HG02970 (cell line): ENCODE measurements at regions not wholly inside any gene's neighbourhood (a gene's known extent, or its start where the extent isn't known, plus 50 kb on each side); places are given as distances from the start of the nearest gene placed in this dataset.

Experiments used
- ATAC-seq: cut with Tn5 transposase; IDR thresholded peaks from one replicate; pipeline ENCODE4 v1.9.1; 2021; ENCODE audit warnings: mild to moderate bottlenecking, moderate library complexity, moderate number of reproducible peaks; ENCODE audit not compliant: unreplicated experiment, low FRiP score

DNA sequence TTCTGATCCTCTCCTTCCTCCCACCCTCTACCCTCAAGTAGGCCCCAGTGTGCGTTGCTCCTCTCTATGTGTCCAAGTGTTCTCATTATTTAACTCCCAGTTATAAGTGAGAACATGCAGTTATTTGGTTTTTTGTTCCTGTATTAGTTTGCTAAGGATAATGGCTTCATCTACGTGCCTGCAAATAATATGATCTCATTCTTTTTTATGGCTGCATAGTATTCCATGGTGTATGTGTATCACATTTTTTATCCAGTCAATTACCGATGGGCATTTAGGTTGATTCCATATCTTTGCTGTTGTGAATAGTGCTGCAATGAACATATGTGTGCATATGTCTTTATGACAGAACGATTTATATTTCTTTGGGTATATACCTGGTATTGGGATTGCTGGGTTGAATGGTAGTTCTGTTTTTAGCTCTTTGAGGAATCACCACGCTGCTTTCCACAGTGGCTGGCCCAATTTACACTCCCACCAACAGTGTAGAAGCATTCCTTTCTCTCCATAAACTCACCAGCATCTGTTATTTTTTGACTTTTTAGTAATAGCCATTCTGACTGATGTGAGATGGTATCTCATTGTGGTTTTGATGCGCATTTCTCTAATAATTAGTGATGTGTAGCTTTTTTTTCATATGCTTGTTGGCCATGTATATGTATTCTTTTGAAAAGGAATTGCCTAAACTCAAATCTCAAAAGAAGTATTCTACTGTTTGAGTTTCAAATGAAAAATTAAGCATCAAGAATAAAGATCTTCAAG, 116.9 kb downstream of the ETS2 start:
- no peak for ATAC-seq

DNA sequence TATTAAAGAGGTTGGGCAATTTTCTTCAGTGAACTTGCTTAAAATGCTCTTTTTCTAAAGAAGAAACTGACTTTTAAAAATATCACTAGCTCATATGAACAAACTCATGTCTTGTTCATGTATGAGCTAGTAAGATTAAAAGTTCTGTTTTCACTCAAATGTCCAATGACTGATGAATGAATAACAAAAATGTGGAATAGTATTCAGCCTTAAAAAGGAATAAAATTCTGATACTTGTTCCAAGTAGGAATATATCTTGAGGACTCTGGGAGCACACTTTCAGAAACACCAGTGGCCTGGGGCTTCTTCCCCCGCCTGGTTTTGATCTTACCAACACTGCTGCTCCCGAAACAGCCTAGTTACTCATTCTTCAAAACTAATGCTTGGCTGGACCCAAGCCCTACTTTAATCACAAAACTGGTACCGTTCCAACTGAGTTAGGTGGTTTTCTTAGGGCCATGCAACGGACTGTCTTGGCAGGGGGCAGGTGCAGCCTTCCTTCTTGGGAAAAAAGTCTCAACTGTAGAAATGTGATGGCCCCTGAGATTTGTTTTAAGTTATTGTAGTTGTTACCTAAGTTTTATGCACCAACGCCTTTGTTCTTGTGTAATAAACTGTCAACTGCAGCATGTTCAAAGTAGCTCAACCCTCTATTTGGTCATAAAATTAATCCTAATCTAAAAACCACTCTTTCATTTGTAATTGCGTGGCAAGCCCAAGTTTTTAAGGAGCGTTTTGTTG, 116.0 kb downstream of the ETS2 start:
- no peak for ATAC-seq

DNA sequence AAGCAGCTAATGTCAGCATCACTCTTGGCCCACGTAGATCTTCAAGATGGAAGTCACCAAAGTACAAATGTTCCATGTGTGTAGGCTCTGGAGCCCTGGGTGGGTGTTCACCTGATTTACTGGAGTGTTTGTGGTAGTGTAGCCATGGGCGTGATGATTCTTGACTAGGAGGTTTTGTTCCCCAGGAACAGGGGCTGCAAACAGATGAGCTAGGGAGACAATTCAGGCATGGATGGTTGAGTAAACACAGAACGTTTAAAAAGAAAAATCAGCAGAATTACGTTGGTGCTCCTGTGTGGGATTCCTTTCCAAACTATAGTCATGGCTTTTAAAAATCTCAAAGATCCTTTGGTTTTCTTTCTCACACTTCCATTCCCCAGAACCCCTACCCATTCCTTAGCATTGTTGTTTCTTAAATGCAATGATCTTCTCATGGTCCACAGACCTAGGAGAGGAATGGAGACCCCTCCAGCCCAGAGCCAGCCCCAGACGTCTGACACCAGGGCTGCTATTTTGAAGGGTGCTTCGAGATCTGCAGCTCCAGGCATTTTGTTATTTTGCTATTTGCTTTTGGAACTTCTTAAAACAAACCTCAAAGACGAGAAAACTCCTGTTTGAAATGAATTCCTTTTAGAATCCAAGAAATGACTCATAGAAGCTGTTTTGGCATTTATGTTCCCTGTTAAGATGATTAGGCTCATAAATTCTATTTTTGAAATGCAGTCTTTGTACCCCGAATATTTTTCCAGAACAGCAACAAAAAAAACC, 115.1 kb downstream of the ETS2 start:
- no peak for ATAC-seq

DNA sequence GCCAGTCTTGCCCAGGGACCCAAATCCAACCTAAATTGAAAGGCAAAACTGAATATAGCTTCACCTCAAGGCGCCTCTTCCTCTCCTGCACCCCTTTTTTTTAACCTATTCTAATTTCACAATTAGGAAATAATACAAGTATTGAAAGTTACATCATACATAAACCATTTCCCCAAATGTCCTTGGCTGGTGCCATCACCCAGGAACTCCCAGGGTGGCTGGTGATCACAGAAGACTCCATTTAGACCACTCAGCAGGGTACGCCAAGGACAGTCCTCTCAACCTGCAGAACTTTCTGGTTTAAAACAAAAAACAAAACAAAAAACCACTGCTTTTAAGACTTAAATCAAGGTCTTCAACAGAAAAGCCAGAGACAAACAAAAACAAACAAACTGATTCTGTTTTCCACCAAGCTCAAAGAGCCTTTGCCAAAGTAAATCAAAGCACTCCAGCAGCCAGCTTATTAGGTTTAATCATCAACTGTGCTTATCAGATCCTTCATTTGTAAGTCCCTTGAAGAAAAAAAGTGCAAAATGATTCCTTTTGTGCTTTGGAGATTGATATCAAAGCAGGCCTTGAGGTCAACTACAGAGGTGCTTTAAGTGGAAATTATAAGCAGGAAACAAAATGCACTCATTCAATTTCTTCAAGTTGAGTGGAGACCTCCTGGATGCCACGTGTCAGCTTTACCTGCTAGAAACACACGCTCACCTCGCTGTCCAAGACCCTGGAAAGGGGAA, 113.0 kb downstream of the ETS2 start:
- no peak for ATAC-seq

DNA sequence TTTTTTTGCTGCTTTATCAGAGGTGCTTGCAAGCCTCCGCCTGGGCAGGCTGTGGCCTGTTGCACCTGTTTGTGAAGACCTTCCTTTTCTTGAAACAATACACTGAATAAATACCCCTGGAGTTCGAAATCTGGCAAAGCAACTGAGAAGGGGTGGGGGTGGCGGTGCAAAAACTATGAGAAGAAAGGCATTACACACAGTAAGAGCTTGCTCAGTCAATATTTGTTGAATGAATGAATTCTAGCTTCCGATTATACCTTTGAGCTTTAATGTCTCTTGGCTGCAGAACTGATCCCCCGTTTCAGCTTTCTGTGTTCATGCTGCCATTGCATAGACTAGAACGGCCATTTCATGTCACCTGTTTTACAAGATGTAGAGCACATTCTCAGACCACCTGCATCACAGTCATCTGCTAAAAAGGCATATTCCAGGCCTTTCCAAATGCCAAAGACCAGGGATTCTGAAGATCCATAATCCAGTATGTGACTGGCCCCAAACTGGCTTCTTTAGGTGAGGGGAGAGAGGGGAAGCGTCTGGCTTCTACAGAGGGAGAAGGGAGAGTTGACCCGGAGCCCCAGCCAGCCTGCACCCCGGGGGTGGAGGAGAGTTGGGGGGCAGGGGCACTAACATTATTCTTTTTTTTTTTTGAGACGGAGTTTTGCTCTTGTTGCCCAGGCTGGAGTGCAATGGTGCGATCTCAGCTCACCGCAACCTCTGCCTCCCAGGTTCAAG, 111.5 kb downstream of the ETS2 start:
- ATAC-seq = no peak

DNA sequence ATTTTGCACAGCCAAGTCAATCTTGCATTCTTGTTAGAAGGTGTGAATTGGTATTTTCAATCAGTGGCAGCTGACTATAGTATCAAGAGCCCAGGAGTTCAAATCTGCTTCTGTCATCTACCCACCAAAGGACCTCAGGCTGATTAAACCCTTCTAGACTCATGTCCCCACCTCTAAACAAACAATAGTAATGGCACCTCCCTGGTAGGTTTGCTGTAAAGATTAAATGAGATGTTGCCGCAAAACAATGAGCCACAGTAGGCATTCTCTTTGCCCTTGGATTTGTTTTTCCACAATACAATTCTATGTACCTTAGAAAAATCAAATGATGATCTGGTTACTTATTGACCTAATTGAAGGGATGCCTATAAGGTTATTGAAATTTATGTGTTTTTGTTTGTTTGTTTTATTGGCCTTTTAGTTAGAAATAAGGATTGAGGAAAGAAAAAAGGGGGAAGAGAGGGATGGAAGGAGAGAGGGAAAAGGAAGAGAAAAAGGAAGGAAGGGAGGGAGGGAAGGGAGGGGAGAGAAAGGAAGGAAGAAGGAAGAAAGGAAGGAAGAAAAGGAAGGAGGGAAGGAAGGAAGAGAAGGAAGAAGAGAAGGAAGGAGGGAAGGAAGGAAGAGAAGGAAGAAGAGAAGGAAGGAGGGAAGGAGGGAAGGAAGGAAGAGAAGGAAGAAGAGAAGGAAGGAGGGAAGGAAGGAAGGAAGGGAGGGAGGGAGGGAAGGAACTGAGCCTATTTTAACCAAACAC, 110.7 kb downstream of the ETS2 start:
- no peak for ATAC-seq

DNA sequence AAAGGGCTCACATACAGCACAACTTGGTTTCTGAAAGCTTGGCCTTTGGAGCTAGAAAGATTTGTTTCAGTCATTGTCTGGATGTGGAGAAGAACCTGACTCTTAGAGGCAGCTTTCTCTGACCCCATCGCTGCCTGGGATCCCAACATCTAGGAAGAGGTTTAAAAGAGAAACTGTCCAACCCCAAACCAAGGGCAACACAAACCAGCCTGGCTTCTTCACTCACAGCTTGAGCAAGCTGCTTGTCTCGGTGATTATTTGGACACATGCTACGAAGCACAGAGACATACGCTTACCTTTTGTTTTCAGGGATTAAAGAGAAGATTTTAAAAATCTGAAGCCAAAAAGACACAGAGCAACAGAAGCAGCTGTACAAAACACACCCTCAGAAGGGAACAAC, 109.8 kb downstream of the ETS2 start:
- ATAC-seq = no peak

DNA sequence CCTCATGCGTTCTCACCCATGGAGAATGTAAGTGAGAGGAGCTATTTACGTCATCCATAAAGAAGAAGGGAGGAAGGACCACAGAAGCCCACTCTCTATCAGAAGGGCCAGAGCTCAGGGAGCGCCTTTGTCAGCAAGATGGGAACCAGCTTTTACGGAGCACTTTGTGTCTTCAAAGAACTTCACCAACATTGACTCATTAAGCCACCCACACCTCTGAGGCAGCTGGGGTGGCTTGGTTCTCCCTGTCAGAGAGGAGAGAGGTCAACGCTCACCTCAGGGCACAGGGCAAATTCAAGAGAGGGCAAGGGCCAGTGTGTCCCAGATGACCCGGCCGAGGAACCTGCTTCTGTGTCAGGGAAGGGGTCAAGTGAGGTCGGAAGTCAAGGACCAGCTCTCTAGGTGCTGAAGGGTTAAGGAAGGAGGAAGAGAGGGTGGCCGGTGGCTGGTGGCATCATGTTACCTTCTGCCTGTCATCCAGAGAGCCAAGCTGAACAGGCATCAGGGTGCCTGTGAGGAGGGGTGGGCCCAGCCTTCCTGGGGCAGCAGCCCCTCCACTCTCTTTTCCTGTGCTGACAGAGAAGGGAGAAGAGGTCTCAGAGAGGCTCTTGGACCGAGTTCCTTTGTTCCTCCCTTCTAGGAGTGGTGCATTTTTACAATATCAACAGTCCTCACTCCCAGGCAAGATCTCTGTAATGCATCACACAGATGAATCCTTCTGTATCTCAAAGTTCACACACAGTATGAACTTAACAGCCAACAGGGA, 109.0 kb downstream of the ETS2 start:
- no peak for ATAC-seq

DNA sequence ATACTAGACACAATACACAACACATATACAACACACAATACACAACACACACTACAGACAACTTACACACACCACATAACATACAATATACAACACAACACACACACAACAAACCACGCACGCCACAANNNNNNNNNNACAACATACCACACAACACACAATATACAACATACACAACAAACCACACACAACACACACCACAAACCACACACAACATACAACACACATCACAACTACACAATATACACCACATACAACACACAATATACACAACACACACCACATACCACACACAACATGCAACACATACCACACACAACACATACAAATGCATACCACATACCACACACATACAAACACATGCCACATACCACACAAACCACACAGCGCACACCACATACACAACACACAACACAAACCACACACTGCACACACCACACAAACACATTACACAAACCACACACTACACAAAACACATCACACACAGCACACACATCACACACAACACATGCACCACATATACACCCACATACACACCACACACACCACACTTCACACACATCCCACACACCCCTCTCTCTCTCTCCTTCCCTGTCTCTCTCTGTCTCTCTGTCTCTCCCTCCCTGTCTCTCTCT, 108.3 kb downstream of the ETS2 start:
- no peak for ATAC-seq

DNA sequence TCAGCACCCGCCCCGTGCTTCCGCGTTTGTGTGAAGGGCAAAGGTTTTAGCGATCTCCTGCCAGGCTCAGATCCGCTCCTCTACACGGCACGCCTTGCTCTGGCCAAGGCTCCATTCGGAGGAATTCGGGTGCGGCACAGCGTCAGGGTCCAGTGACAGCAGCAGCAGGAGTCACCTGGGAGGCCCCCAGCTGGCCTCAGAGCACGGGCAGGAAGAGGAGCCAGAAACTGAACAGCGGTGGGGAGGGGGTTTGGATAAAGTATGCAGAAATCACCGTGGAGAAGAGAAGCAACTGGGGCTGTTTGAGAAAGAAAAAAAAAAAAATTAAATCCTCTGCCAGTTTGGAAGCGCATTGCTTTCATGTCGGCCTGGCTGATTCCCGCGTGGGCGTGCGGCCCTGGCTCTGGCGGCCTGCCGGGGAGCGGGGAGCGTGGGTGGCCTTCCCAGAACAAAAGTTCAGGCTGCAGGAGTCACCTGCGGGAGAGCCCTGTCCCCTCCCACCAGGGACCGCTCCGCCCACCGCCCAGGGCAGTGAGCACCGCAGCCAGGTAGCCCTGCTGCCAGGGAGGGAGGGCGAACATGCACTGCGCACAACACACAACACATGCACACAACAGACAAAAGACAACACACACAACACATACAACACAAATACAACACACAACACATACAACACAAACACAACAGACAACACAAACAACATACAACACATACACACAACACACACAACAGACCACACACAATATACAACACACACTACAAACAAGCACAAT, 107.6 kb downstream of the ETS2 start:
- no peak for ATAC-seq

DNA sequence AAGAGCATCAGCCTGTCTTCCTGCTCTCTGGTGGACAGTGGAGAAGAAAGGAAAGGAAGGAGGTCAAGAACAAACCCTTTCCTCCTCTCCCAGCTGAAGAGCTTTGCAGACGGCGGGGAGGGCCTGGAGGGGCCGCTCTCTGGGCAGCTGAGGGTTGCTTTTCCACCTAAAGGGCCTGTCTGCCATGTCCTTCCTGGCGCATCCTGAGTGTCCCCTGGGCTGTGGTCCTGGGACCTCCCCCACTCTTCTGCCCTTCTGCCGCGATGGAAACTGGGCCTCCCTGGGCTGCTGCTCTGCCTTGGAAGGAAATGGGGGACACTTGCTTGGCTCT, 107.0 kb downstream of the ETS2 start:
- ATAC-seq = no peak

DNA sequence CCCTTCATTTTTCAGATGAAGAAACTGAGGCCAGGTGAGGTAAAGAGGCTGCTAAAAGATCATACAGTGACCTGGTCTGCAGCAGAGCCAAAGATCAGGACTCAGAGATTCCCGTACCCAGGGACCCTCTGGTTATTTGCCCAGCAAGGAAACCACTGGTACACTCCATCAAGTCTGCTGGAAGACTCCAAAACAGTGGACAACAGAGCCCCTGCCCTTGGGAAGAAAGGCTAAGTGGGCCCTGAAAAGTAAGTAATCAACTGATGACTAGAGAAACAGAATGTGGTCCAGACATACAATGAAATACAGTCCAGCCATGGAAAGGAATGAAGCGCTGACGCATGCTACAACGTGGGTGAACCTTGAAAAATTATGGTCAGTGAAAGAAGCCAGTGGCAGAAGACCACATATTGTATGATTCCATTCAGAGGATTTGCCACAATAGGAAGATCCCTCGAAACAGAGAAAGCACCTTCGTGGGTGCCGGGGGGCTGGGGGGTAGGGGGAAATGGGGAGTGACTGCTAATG, 106.4 kb downstream of the ETS2 start:
- no peak for ATAC-seq

DNA sequence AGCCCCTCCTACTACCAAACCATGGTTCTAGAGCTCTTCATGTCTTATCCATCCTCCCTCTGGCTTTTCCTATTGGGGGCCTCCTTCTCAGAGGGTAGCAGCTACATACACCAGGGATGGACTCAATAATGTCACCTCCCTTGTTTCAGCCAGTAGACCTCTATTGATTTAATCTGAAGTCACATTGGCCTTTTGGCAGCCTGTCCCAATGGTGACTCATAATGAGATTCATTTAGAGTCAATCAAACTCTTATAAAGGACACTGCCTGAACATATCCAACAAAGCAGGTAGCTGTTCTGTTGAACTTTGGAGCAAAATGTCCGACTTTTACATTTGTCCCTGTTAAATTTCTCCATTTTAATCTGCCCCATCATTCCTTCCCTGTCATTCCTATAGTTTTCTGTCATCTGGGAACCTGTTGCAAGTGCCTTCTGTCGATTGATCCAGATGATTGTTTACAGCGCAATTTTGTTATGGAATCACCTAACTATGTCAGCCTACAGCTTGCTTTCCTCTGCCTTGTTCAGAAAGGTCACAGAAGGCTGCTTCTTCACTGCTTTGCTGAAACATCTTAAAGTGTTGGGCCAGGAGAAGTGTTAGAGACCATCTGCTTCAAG, 105.9 kb downstream of the ETS2 start:
- ATAC-seq = no peak

DNA sequence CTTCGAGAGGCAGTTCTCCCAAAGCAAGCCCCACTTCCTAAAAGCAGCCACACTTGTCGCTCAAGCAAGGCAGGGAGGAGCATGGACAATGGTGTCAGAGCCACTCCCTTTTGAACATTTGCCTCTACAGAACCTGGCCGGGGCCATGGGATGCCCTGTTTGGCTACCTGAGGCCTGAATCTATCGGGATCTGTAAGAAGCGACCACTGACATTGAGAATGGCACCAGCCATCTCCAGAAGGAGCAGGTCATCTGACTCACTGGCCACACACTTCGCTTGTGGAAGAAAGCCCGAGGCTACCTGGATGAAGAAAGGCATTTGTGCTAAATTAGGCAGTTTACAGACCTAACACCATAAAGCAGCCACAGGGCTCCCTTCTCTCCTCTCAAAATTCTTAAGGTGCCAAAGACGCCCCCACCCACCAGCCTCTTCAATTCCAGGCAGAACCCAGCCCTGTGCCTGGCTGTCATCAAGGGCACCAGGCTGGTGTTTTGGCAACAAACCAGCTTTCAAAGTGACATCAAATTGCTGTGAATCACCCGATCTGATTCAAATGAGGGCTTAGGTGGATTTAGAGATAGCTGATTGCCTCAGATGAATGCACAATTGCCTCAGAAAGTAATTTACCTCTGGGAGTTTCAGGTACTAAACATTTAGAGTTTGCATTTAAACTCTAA, 104.8 kb downstream of the ETS2 start:
- no peak for ATAC-seq

DNA sequence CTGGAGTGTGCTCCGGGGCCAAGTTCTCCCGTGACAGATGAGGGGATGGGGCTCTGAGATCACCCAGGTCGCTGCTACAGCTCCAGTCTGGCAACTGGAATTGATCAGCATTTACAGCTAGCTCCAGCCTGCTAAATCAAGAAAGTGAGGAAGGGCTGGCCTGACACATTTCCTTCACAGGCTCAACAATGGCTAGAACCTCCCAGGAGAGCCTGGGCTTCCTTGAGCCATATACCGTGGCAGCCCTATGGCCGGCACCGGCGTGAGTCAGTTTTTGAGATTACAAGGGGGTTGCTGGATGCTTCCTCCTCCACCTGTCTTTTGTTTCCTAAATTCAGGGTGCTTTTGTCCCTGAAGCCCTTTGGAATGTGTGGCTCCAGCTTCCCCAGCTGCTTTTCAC, 104.2 kb downstream of the ETS2 start:
- no peak for ATAC-seq

DNA sequence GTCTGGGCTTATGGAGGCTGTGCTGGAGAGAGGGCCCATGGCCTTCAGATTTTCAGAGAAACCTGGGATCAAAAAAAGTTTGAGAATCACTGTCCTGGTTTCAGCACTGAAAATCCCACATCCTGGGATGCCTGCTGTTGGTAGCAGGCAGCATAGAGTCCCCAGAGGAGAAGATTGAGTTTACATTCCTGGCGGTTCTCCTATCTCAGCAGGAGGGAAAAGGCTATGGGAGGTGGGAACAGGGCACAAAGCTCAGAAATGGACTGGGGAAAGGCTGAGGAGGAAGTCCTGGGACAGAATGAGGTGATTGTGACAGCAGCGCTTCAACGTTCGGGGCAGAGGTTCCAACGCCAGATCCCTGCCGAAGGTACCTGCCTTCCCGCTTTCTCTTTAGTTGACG, 103.4 kb downstream of the ETS2 start:
- no peak for ATAC-seq
